Fibroblast of the aortic adventitia (primary cell): ENCODE measurements at regions not wholly inside any gene's neighbourhood (a gene's known extent, or its start where the extent isn't known, plus 50 kb on each side); places are given as distances from the start of the nearest gene placed in this dataset.

Source experiments
- DNase-seq: peaks from one replicate; pipeline ENCODE4 v3.0.0-alpha.2; 2010; ENCODE audit warnings: low read depth
- H3K4me3 ChIP-seq: 2 replicates; pipeline ENCODE4 v1.5.1; 2011; ENCODE audit warnings: low read depth, mild to moderate bottlenecking, control low read depth, low read length, moderate library complexity
- TF ChIP-seq, protein P1 (sequence below): IDR thresholded peaks from 2 replicates; pipeline ENCODE4 v1.5.1; 2011; ENCODE audit warnings: mild to moderate bottlenecking, low read length, control low read depth, inconsistent platforms; ENCODE audit not compliant: insufficient read depth

DNA sequence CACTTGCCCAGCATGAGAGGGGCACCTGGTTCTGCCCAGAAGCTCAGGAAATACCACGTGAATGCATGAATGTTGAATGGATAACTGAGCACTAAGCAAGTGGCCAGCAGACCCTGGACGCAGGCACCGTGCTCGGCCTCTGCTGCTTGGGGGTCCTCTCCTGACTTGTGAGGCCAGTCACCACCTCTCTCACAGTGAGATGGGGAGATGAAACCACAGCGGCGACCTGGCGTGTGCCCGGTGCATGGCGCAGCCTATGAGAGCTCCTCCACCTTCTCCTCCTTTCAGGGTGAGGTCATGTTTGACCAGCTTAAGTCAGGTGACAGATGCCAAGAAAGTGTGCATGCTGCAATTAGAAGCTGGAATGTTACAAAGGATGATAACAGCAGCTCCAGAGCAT, 75.5 kb downstream of the HMX1 start:
- TF ChIP-seq, protein P1, sequence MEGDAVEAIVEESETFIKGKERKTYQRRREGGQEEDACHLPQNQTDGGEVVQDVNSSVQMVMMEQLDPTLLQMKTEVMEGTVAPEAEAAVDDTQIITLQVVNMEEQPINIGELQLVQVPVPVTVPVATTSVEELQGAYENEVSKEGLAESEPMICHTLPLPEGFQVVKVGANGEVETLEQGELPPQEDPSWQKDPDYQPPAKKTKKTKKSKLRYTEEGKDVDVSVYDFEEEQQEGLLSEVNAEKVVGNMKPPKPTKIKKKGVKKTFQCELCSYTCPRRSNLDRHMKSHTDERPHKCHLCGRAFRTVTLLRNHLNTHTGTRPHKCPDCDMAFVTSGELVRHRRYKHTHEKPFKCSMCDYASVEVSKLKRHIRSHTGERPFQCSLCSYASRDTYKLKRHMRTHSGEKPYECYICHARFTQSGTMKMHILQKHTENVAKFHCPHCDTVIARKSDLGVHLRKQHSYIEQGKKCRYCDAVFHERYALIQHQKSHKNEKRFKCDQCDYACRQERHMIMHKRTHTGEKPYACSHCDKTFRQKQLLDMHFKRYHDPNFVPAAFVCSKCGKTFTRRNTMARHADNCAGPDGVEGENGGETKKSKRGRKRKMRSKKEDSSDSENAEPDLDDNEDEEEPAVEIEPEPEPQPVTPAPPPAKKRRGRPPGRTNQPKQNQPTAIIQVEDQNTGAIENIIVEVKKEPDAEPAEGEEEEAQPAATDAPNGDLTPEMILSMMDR, result no peak
- no peak for DNase-seq
- H3K4me3 ChIP-seq, result no peak overlapping the region

DNA sequence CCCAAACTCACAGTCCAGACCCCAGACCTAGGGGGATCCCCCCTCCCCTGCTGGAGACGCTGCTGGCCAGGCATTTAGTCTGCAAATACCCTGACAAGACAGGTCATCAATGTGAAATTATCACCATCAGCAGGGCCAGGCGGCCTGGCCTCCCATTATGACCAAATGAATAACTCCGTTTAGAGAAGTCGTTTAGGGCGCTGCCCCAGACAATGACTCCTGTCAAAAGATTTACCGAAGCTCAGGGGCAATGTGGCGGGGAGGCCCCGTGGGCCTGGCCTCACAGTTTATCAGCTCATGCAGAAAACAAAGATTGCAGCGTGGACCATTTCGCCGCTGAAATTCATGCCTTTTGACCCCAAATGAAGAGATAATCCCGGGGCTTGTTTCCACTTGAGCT, 76.5 kb downstream of the HMX1 start:
- no peak for DNase-seq
- TF ChIP-seq, protein P1, result no peak
- no peak overlapping the region for H3K4me3 ChIP-seq

DNA sequence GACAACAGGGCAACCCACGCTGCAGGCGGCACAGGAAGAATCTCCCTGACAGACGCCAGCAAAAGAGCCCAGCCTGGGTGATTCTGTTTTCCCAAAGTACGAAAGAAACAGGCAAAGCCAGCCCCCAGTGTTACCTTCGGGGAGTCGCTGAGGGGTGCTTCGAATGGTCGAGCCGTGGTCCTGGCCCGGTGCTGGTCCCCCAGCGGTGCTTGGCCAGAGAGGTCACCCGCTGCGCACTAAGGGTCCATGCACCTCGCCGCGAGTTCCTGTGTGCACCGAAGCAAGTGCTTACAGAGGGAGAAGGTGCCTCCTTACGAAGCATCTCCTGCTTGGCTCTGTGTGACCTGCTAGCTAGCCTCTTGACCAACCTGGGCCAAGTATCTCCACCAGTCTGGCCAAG, 77.1 kb downstream of the HMX1 start:
- no peak for DNase-seq
- H3K4me3 ChIP-seq, result no peak overlapping the region
- TF ChIP-seq, protein P1, result no peak

DNA sequence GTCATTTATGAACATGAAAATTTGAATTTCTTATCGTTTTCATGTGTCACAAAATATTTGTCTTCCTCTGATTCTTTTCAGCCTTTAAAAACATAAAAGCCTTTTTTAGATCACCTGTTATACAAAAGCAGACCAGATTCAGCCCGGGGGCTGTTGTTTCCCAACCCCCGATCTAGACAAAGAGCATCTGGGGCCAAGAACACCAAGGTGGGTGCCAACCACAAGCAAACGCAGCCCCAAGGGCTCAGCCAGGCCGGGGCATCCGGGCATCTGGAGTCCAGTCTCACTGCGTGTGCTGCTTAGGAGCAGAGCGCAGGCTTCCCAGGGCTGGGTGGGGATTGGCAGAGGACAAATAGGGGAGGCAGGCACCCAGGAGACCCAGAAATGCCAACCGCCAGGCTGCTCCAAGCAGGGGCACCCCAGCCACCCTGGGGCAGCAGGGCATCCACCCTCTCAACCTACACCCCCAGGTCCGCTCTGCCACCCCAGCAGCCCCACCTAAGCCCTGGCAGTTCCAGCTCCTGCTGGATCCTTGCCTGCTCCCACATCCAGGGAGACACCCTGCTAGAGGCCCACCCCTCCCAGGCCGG, 78.0 kb downstream of the HMX1 start:
- no peak for DNase-seq
- no peak overlapping the region for H3K4me3 ChIP-seq
- TF ChIP-seq, protein P1, result no peak

DNA sequence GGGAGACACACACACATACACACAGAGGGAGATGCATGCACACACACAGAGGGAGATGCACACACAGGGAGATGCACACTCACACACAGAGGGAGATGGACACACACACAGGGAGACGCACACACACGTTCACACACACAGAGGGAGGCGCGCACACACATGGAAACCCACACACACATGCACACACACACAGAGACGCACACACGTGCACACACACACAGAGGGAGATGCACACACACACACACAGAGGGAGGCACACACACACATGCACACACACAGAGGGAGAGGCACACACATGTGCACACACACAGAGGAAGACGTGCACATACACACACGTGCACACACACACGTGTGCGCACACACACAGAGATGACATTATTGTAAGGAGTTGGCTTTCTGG, 79.1 kb downstream of the HMX1 start:
- no peak overlapping the region for H3K4me3 ChIP-seq
- no peak for DNase-seq
- TF ChIP-seq, protein P1, result no peak

DNA sequence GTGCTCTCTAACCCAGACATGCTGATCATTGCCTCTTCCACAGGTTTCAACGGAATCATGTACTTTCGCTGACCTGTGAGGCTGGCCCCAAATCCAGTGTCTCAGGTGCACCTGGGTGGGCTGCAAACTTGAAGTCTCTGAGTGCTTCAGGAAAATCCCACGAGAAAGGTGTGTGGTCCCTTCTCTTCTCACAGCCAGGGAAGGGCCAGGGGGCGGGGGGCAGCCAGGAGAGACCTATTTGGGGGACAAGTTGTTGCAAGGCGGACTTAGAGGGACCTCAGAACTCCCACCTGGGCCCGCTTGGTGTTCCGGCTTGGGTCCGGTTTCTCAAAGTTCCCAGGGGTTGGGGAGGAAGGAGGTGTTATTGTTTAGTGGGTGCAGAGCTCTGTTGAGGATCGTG, 80.0 kb downstream of the HMX1 start:
- TF ChIP-seq, protein P1, result no peak
- no peak overlapping the region for H3K4me3 ChIP-seq
- no peak for DNase-seq

DNA sequence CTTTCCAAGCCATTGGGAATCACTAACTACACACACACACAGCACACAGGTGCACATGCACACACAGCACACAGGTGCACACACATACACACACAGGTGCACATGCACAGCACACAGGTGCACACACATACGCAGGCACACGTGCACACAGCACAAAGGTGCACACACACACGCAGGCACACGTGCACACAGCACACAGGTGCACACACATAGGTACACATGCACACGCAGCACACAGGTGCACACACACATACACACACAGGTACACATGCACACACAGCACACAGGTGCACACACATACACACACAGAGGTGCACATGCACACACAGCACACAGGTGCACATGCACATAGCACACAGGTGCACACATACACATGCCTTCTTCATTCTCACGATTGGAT, 80.9 kb downstream of the HMX1 start:
- TF ChIP-seq, protein P1, result no peak

More for the DNA sequence above, 80.9 kb downstream of the HMX1 start:
- no peak overlapping the region for H3K4me3 ChIP-seq
- DNase-seq, result no peak
